MCF 10A (cell line): ENCODE measurements at regions not wholly inside any gene's neighbourhood (a gene's known extent, or its start where the extent isn't known, plus 50 kb on each side); places are given as distances from the start of the nearest gene placed in this dataset.

Experiments used
- BruUV-seq: library from RNA; stranded (reverse); fragments of 400-500 nt; replicated peaks from 2 replicates; lab custom pipeline; 2021; lab: Mats Ljungman, UMichigan
- CTCF ChIA-PET: fragments of 300-600 bp; sonication (Branson Sonifier 250); formaldehyde crosslinking; extraction: SDS; loops from one replicate; lab custom pipeline; 2021; ENCODE audit warnings: antibody characterized with exemption, inconsistent platforms; lab: Yijun Ruan, JAX
- POLR2A ChIA-PET: fragments of 300-600, 350-650 bp; sonication (Branson Sonifier 250); formaldehyde crosslinking; extraction: SDS; loops from one replicate; lab custom pipeline; 2020; ENCODE audit warnings: antibody characterized with exemption, inconsistent platforms; lab: Yijun Ruan, JAX
- DNase-seq: peaks from one replicate; pipeline ENCODE4 v3.0.0-alpha.2; 2018; ENCODE audit not compliant: unreplicated experiment
- H3K27ac Mint-ChIP-seq: one replicate; pipeline ENCODE4 v1.8.0; 2022; ENCODE audit warnings: mild to moderate bottlenecking, low read depth, mixed read lengths; ENCODE audit not compliant: unreplicated experiment
- H3K27me3 Mint-ChIP-seq: one replicate; pipeline ENCODE4 v1.8.0; 2022; ENCODE audit warnings: mixed read lengths; ENCODE audit not compliant: insufficient read depth, unreplicated experiment
- H3K36me3 Mint-ChIP-seq: one replicate; pipeline ENCODE4 v1.8.0; 2022; ENCODE audit warnings: mild to moderate bottlenecking, moderate library complexity, mixed read lengths; ENCODE audit not compliant: insufficient read depth, unreplicated experiment
- H3K4me1 Mint-ChIP-seq: one replicate; pipeline ENCODE4 v1.8.0; 2022; ENCODE audit warnings: mixed read lengths; ENCODE audit not compliant: insufficient read depth, unreplicated experiment
- H3K4me3 Mint-ChIP-seq: one replicate; pipeline ENCODE4 v1.8.0; 2022; ENCODE audit warnings: mild to moderate bottlenecking, moderate library complexity, mixed read lengths; ENCODE audit not compliant: unreplicated experiment
- H3K9me3 Mint-ChIP-seq: one replicate; pipeline ENCODE4 v1.8.0; 2022; ENCODE audit warnings: mixed read lengths; ENCODE audit not compliant: unreplicated experiment
- CTCF ChIP-seq: fragments of 200-600 bp; IDR thresholded peaks from one replicate; pipeline ENCODE4 v1.8.0; 2022; ENCODE audit warnings: antibody characterized with exemption, mild to moderate bottlenecking; ENCODE audit not compliant: unreplicated experiment
- intact Hi-C: fragments of 100-400 bp; cut with micrococcal nuclease; formaldehyde crosslinking; loops from 2 replicates; pipeline ENCODE4 v1.14.1; 2022

GRCh38 chr10:43962346-43963191 is 313.9 kb upstream of the ZNF32 start:
- BruUV-seq: no TSS peak
- Mint-ChIP-seq H3K36me3 (no peaks in the 10 kb centered on the region), H3K27ac (no peak overlapping the region), H3K4me1 (no peaks in the 10 kb centered on the region), H3K4me3 (no peak overlapping the region), H3K9me3 (peaks cover 6% of the 10 kb centered on the region), H3K27me3 (peaks cover 38% of the 10 kb centered on the region)
- ChIA-PET CTCF (interaction anchor here (0.6 to 0.7 kb wide), 2 partner anchors 61 to 1470 kb away, joined by 3 read pairs; no protein-coding TSS in a partner anchor), POLR2A (no interaction called here)
- intact Hi-C loops: no loop called here
- TF ChIP-seq CTCF: no peak
- DNase-seq: no peak

- H3K4me1 Mint-ChIP-seq: no peaks in the 10 kb centered on the region
- CTCF ChIA-PET: no interaction called here
- no peak overlapping the region for H3K4me3 Mint-ChIP-seq
- DNase-seq: no peak
- H3K27ac Mint-ChIP-seq: no peak overlapping the region
- H3K9me3 Mint-ChIP-seq: peaks cover 6% of the 10 kb centered on the region
- no peak for TF ChIP-seq CTCF
- no peaks in the 10 kb centered on the region for H3K36me3 Mint-ChIP-seq
- POLR2A ChIA-PET: no interaction called here
- BruUV-seq: no TSS peak
- intact Hi-C loops: no loop called here
- H3K27me3 Mint-ChIP-seq: peaks cover 35% of the 10 kb centered on the region
Measured at GRCh38 chr10:43961523-43962345, 313.1 kb upstream of the ZNF32 start.

GRCh38 chr10:43960981-43961380 is 312.3 kb upstream of the ZNF32 start:
- ChIA-PET CTCF (no interaction called here), POLR2A (no interaction called here)
- intact Hi-C loops: no loop called here
- no peak for DNase-seq
- H3K27ac Mint-ChIP-seq: no peak overlapping the region
- no peak for TF ChIP-seq CTCF
- no peak overlapping the region for H3K4me3 Mint-ChIP-seq
- no peaks in the 10 kb centered on the region for H3K4me1 Mint-ChIP-seq
- peaks cover 34% of the 10 kb centered on the region for H3K27me3 Mint-ChIP-seq
- H3K9me3 Mint-ChIP-seq: peaks cover 6% of the 10 kb centered on the region
- no peaks in the 10 kb centered on the region for H3K36me3 Mint-ChIP-seq
- no TSS peak for BruUV-seq

- POLR2A ChIA-PET: no interaction called here
- no peak for TF ChIP-seq CTCF
- no peak for DNase-seq
- Mint-ChIP-seq H3K27me3 (peaks cover 34% of the 10 kb centered on the region), H3K9me3 (peaks cover 6% of the 10 kb centered on the region), H3K4me3 (no peak overlapping the region), H3K4me1 (no peaks in the 10 kb centered on the region), H3K27ac (no peak overlapping the region), H3K36me3 (no peaks in the 10 kb centered on the region)
- CTCF ChIA-PET: interaction anchor here (0.7 kb wide), 1 partner anchor 139 kb away, joined by 3 read pairs; no protein-coding TSS in a partner anchor
- BruUV-seq: no TSS peak
- intact Hi-C loops: no loop called here
Measured at GRCh38 chr10:43960477-43960876, 311.8 kb upstream of the ZNF32 start.
